Nephron progenitor cell (in vitro differentiated cells): ENCODE measurements at regions not wholly inside any gene's neighbourhood (a gene's known extent, or its start where the extent isn't known, plus 50 kb on each side); places are given as distances from the start of the nearest gene placed in this dataset.

Source experiments
- DNase-seq: peaks from one replicate; pipeline ENCODE4 v3.0.0; 2021
- H3K27ac Mint-ChIP-seq: 2 replicates; pipeline ENCODE4 v1.8.0; 2021; ENCODE audit warnings: mild to moderate bottlenecking, moderate library complexity, mixed read lengths
- H3K27me3 Mint-ChIP-seq: 2 replicates; pipeline ENCODE4 v1.8.0; 2021; ENCODE audit warnings: mild to moderate bottlenecking, low read depth, mixed read lengths; ENCODE audit not compliant: poor library complexity
- H3K36me3 Mint-ChIP-seq: 2 replicates; pipeline ENCODE4 v1.8.0; 2021; ENCODE audit warnings: low read depth, mixed read lengths
- H3K4me1 Mint-ChIP-seq: 2 replicates; pipeline ENCODE4 v1.8.0; 2021; ENCODE audit warnings: mixed read lengths
- H3K4me3 Mint-ChIP-seq: 2 replicates; pipeline ENCODE4 v1.8.0; 2021; ENCODE audit warnings: mild to moderate bottlenecking, moderate library complexity, mixed read lengths
- H3K9me3 Mint-ChIP-seq: 2 replicates; pipeline ENCODE4 v1.8.0; 2021; ENCODE audit warnings: mild to moderate bottlenecking, moderate library complexity, mixed read lengths
- TF ChIP-seq, protein P1 (sequence below): fragments of 200-600 bp; sonication (generic); IDR thresholded peaks from 2 replicates; pipeline ENCODE4 v1.5.0; 2021; ENCODE audit warnings: antibody characterized with exemption

DNA sequence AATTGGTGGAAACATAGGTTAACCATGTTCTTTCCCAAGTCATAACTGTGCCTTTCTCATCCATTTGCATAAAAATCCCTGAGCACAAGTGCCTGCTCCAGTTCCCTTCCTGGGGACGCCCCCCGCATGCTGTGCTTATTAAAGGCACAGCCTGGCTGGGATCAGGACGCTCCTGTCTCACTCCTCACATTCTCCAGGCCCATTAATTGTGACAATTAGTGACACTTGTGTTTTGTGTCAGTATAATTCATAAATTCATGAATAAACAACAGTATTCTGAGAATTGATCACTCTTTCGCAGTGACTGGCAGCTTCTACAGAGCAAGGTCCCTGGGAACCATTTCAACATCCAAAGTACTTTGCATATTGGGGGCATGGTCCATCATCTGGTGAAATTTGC lies 1354.4 kb downstream of the TBC1D22A start:
- H3K36me3 Mint-ChIP-seq: no peaks in the 10 kb centered on the region
- TF ChIP-seq, protein P1, sequence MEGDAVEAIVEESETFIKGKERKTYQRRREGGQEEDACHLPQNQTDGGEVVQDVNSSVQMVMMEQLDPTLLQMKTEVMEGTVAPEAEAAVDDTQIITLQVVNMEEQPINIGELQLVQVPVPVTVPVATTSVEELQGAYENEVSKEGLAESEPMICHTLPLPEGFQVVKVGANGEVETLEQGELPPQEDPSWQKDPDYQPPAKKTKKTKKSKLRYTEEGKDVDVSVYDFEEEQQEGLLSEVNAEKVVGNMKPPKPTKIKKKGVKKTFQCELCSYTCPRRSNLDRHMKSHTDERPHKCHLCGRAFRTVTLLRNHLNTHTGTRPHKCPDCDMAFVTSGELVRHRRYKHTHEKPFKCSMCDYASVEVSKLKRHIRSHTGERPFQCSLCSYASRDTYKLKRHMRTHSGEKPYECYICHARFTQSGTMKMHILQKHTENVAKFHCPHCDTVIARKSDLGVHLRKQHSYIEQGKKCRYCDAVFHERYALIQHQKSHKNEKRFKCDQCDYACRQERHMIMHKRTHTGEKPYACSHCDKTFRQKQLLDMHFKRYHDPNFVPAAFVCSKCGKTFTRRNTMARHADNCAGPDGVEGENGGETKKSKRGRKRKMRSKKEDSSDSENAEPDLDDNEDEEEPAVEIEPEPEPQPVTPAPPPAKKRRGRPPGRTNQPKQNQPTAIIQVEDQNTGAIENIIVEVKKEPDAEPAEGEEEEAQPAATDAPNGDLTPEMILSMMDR: no peak
- H3K27ac Mint-ChIP-seq: no peak overlapping the region
- peaks cover 12% of the 10 kb centered on the region for H3K9me3 Mint-ChIP-seq
- H3K4me3 Mint-ChIP-seq: no peak overlapping the region
- peaks cover 11% of the 10 kb centered on the region for H3K27me3 Mint-ChIP-seq
- peaks cover 9% of the 10 kb centered on the region for H3K4me1 Mint-ChIP-seq
- no peak for DNase-seq

DNA sequence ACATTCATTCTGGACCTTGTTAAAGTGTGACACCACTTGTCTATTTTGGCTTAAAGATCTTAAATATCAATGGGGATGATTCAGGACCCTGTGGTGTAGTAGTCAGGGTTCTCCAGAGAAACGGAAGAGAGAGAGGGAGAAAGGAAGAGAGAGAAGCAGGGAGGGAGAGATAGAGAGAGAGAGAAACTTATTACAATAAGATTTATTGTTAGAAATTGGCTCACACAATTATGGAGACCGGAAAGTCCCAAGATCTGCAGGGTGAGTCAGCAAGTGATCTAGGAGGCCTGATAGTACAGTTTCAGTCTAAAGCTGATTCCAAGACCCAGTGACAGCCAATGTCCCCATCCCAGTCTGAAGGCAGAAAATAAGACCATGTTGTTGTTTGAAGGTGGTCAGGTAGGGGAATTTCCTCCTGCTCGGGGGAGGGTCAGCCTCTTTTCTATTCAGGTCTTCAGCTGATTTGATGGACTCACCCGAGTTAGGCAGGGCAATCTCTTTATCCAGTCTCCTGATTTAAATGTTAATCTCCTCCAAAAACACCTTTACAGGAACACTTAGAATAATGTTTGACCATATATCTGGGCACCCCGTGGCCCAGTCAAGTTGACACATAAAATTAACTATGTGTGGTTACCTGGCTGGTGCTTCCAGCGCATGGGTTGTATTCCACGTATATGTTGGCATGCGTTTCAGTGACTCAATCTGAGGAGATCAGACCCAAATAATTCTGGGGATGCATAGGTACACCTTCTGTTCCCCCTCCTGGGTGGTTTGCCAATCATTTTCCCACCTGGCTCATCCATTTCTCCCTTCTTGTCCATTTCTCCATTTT lies 1350.5 kb downstream of the TBC1D22A start:
- no peaks in the 10 kb centered on the region for H3K36me3 Mint-ChIP-seq
- H3K27ac Mint-ChIP-seq: no peak overlapping the region
- peaks cover 9% of the 10 kb centered on the region for H3K4me1 Mint-ChIP-seq
- no peak for DNase-seq
- no peak overlapping the region for H3K4me3 Mint-ChIP-seq
- H3K27me3 Mint-ChIP-seq: peaks cover 14% of the 10 kb centered on the region
- peaks cover 26% of the 10 kb centered on the region for H3K9me3 Mint-ChIP-seq
- TF ChIP-seq, protein P1: no peak

DNA sequence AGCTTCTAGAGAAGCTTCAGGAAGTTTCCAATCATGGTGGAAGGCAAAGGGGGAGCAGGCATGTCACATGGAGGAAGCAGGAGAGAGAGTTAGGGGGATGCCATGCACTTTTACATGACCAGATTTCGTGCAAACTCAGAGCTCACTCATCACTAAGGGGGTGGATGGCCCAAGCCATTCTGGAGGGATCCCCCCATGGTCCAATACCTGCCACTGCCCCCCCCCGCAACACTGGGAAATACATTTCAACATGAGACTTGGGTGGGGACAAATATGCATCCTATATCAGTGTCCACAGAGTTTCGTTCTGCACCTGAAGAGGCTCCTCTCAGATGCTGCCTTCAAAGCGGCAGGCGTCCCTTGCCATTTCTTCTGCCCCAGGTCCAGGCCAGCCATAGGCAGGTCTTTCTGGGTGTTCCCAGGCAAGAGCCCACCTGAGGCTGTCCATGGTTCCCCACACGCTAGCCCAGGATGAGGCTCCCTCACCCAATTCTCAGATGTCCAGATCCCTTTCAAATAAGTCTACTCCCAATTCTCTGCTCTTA lies 1344.3 kb downstream of the TBC1D22A start:
- no peak overlapping the region for H3K4me3 Mint-ChIP-seq
- no peaks in the 10 kb centered on the region for H3K36me3 Mint-ChIP-seq
- peaks cover 33% of the 10 kb centered on the region for H3K9me3 Mint-ChIP-seq
- H3K27me3 Mint-ChIP-seq: peaks cover 24% of the 10 kb centered on the region
- DNase-seq: no peak
- no peak overlapping the region for H3K27ac Mint-ChIP-seq
- TF ChIP-seq, protein P1: no peak
- H3K4me1 Mint-ChIP-seq: peaks cover 7% of the 10 kb centered on the region

DNA sequence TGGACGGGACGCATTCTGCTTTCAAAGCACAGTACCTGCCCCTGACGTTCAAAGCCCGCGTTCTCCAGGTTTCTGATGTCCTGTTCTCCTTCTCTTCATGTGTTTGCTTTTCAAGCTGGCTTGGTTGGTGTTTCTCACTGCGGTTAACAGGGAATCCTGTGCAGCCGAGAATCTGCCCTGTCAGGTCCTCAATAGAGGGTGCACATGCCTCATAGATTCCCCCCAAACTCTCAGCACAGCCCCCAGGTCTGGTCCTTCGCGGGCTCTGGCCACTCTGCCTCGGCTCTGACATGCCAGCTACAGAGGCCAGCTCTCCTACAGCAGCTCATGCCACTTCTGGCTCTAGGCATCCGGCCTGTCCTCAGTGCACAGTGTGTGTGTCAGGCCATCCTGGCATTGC lies 1343.8 kb downstream of the TBC1D22A start:
- H3K36me3 Mint-ChIP-seq: no peaks in the 10 kb centered on the region
- TF ChIP-seq, protein P1: no peak
- H3K9me3 Mint-ChIP-seq: peaks cover 33% of the 10 kb centered on the region
- peaks cover 10% of the 10 kb centered on the region for H3K4me1 Mint-ChIP-seq
- no peak for DNase-seq
- no peak overlapping the region for H3K27ac Mint-ChIP-seq
- no peak overlapping the region for H3K4me3 Mint-ChIP-seq
- H3K27me3 Mint-ChIP-seq: peaks cover 29% of the 10 kb centered on the region

DNA sequence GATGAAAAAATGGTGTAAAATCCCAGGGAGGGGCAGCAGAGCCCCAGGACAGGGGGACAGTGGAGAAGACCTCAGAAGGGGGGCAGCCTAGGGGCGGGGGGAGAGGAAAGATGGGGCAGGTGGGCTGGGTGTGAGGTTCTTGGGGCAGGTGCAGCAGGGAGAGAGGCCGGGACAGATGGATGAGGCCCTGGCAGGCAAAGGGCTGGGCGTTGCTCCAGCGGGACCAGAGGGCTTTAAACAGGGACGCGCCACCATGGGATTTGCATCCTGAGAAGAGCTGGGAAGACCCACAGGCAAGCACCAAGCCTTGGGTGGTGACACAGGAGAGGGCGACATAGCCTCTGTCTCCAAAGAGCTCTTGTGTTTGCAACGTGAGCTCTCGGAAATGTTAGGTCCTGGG lies 1342.8 kb downstream of the TBC1D22A start:
- no peak overlapping the region for H3K4me3 Mint-ChIP-seq
- peaks cover 31% of the 10 kb centered on the region for H3K9me3 Mint-ChIP-seq
- TF ChIP-seq, protein P1: no peak
- H3K27ac Mint-ChIP-seq: no peak overlapping the region
- no peaks in the 10 kb centered on the region for H3K36me3 Mint-ChIP-seq
- H3K4me1 Mint-ChIP-seq: peaks cover 16% of the 10 kb centered on the region
- H3K27me3 Mint-ChIP-seq: peaks cover 34% of the 10 kb centered on the region
- no peak for DNase-seq

DNA sequence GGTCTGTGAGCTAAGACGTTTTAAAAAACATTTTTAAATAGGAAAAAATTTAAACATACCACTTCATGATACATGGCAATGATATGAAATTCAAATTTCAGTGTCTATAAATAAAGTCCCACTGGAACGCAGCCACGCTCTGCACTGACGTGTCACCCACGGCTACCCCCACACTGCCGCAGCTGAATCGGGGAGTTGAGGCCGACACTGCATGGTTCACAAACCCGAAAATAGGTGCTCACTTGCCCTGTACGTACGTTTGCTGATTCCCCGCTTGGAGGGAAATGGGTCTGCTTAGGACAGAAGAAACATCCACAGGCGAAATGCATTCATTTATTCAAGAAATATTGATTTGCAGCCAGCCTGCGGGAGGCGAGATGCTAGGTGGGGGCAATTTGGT lies 1342.3 kb downstream of the TBC1D22A start:
- Mint-ChIP-seq H3K4me3 (no peak overlapping the region), H3K4me1 (peaks cover 16% of the 10 kb centered on the region), H3K27me3 (peaks cover 34% of the 10 kb centered on the region), H3K27ac (no peak overlapping the region), H3K36me3 (no peaks in the 10 kb centered on the region), H3K9me3 (peaks cover 26% of the 10 kb centered on the region)
- TF ChIP-seq, protein P1: no peak
- DNase-seq: no peak
